Lower leg skin (tissue), 4 donors: ENCODE measurements at regions not wholly inside any gene's neighbourhood (a gene's known extent, or its start where the extent isn't known, plus 50 kb on each side); places are given as distances from the start of the nearest gene placed in this dataset.

ENCODE experiments used
- DNase-seq, 2 donors: peaks; one replicate each; pipeline ENCODE4 v3.0.0-alpha.2; 2019; ENCODE audit warnings: low spot score in 2 of 2
- H3K4me3 ChIP-seq: fragments of 200-600 bp; sonication (generic); 2 replicates; pipeline ENCODE4 v1.5.1; 2017; ENCODE audit warnings: mild to moderate bottlenecking, low read depth; ENCODE audit not compliant: poor library complexity, severe bottlenecking
- POLR2A ChIP-seq, 2 donors: fragments of 450-650 bp; IDR thresholded peaks; one replicate each; pipeline ENCODE4 v1.6.1; 2016 to 2017; ENCODE audit warnings: antibody characterized with exemption in 2 of 2, mild to moderate bottlenecking in 1 of 2, moderate library complexity in 1 of 2
- WGBS, 2 donors: methylation state at CpG; one replicate each; pipeline ENCODE4 v1.1.5; 2018; 5-methylcytosine and 5-hydroxymethylcytosine counted together
- intact Hi-C: fragments of 100-400 bp; cut with DNase I; formaldehyde crosslinking; loops from one replicate; pipeline ENCODE4 v1.15.0; 2023; ENCODE audit warnings: low total_unique reads
- TF ChIP-seq, protein P1 (sequence below), 3 donors: fragments of 450-650 bp; IDR thresholded peaks; one replicate each; pipeline ENCODE4 v1.5.1; 2016; ENCODE audit warnings: antibody characterized with exemption in 3 of 3, mild to moderate bottlenecking in 3 of 3, moderate library complexity in 2 of 3

DNA sequence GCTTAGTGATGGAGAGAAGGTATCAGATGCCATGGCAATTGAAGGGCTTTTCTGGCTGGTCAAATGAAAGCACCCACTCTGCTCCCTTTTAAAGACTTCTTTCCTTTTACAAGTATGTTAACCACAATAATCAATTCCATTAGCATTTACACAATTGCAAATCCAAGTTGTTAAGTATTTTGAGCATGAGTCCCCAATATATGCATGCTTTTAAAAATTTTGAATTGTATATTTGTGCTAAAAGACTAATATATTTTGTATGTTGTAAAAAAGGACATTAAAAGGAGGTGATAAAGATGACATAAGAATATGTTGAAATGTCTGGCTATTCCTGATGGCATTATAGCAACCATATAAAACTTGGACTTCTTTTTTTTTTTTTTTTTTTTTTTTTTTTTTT, 639.9 kb upstream of the CPEB2 start:
- TF ChIP-seq POLR2A (IDR thresholded peaks at IDR 0.05): no peak
- TF ChIP-seq, protein P1, sequence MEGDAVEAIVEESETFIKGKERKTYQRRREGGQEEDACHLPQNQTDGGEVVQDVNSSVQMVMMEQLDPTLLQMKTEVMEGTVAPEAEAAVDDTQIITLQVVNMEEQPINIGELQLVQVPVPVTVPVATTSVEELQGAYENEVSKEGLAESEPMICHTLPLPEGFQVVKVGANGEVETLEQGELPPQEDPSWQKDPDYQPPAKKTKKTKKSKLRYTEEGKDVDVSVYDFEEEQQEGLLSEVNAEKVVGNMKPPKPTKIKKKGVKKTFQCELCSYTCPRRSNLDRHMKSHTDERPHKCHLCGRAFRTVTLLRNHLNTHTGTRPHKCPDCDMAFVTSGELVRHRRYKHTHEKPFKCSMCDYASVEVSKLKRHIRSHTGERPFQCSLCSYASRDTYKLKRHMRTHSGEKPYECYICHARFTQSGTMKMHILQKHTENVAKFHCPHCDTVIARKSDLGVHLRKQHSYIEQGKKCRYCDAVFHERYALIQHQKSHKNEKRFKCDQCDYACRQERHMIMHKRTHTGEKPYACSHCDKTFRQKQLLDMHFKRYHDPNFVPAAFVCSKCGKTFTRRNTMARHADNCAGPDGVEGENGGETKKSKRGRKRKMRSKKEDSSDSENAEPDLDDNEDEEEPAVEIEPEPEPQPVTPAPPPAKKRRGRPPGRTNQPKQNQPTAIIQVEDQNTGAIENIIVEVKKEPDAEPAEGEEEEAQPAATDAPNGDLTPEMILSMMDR (IDR thresholded peaks at IDR 0.05): no peak
- no peak for DNase-seq
- H3K4me3 ChIP-seq: no peak overlapping the region
- intact Hi-C loops: no loop called here

DNA sequence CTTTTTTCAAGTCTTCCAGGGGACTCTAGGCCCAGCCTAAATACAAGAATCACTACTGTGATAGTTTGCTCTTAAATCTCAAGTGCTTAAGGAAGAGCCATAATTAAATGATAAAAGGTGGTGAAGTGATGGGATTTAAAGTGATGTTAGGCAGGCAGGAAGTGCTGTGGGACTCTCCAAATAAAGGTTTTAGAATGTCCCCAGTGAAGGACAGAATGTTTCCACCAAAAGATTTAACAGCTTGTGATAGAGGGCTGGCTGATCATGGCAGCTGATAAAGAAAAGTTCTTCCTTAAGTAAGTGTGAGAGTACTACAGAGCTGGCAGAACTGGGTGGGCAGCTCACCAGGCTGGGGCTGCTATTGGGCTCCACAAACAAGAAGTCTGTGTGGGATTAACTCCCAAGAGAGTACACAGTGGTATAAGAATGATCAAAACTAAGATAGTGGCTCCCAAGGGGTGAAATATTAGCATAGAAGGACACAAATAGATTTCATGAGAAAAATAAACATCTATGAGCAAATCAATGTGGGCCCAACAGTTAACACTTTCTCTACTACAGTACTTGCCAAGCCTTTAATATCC, 637.2 kb upstream of the CPEB2 start:
- DNase-seq: no peak
- no peak overlapping the region for H3K4me3 ChIP-seq
- intact Hi-C loops: no loop called here
- TF ChIP-seq, protein P1 (IDR thresholded peaks at IDR 0.05): no peak
- TF ChIP-seq POLR2A (IDR thresholded peaks at IDR 0.05): no peak

DNA sequence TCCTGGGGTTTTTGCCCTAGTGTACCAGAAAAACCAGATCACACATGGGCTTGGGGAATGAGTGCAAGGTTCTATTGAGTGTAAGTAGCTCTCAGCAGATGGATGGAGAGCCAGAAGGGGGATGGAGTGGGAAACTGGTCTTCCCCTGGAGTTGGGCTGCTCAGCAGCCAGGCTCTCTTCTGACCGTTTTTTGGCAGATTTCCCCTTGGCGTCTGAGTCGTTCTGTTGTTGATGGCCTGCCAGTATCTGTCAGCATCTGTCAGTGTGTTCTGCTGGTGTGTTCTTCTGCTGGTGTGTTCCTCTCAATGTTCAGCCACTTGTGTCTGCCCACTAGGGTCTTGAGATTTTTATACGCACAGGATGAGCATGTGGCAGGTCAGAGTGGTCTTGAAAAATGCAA, 633.9 kb upstream of the CPEB2 start:
- no peak for TF ChIP-seq POLR2A (IDR thresholded peaks at IDR 0.05)
- TF ChIP-seq, protein P1 (IDR thresholded peaks at IDR 0.05): no peak
- WGBS, 2 donors: 40 to 50% methylated on average over 4 of the region's 4 CpGs
- intact Hi-C loops: no loop called here
- H3K4me3 ChIP-seq: no peak overlapping the region
- DNase-seq: no peak

DNA sequence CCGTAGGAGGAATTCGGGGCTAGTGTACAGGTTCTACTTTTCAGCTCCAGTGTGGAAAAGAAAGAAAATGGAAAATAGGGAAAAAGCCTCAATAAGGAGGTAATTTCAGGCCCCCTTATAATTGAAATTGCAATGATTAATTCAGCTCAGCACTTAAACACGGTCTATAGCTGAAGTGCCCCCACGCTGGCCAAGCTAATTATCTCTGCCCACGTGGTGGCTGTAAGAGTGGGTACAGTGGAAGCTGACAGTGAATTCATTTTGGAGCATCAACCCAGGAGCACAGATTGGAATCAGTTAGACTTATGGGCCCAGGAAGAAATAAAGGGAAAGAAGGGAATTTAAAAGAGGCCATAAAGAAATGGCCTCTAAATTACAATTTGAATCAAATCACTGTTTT, 631.1 kb upstream of the CPEB2 start:
- no peak overlapping the region for H3K4me3 ChIP-seq
- WGBS, 2 donors: 85 to 87% methylated on average over 5 of the region's 5 CpGs
- no peak for DNase-seq
- intact Hi-C loops: no loop called here
- no peak for TF ChIP-seq POLR2A (IDR thresholded peaks at IDR 0.05)
- TF ChIP-seq, protein P1 (IDR thresholded peaks at IDR 0.05): no peak

DNA sequence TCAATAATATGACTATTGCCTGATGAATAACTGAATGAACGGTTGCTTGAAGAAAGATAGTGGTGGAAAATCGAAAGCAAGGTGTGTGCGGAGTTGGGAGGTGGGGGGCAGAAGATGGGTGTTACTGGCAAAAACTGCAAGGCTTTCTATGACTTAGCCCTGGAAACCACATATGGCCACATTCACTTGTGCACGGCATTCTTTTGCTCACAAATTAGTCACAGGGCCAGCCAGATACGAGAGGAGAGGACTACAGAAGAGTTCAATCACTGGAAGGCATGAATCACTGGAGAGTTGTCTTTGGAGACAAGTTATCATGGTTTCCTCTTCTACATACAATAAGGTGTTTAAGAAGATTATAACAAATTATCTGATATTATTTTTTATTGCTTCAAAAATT, 626.5 kb upstream of the CPEB2 start:
- no peak overlapping the region for H3K4me3 ChIP-seq
- TF ChIP-seq, protein P1 (IDR thresholded peaks at IDR 0.05): no peak
- TF ChIP-seq POLR2A (IDR thresholded peaks at IDR 0.05): no peak
- WGBS, 2 donors: 70 to 73% methylated on average over 5 of the region's 5 CpGs
- no peak for DNase-seq
- intact Hi-C loops: no loop called here

DNA sequence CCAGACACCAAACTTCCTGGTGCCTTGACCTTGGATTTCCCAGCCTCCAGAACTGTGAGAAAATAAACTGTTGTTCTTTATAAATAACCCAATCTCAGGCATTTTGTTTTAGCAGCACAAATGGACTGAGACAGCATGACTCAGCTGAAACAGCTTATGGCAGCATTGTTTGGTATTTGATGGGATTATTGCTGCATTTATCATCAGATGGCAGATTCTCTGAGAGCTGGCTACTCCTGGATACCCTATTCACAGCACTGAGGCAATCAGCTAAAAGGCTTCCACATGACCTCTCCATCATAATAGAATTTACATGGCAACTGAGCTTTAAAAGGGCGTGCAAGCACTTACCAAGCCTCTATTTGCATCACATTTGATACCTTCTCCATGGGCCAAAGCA, 623.1 kb upstream of the CPEB2 start:
- 93 to 100% methylated on average over 1 of the region's 1 CpG for WGBS, 2 donors
- intact Hi-C loops: no loop called here
- no peak overlapping the region for H3K4me3 ChIP-seq
- TF ChIP-seq POLR2A (IDR thresholded peaks at IDR 0.05): no peak
- TF ChIP-seq, protein P1 (IDR thresholded peaks at IDR 0.05): no peak
- DNase-seq: no peak
